IMR-90 (cell line): ENCODE measurements at regions not wholly inside any gene's neighbourhood (a gene's known extent, or its start where the extent isn't known, plus 50 kb on each side); places are given as distances from the start of the nearest gene placed in this dataset.

Experiments used
- ATAC-seq: fragments of 200-7000 bp; cut with Tn5 transposase; 2 replicates; pipeline ENCODE4 v1.9.1; 2020; ENCODE audit warnings: low read depth, mild to moderate bottlenecking, moderate library complexity
- BruUV-seq: library from RNA; stranded (reverse); fragments of 400-500 nt; replicated peaks from 2 replicates; lab custom pipeline; 2021; lab: Mats Ljungman, UMichigan
- CTCF ChIA-PET: fragments of 300-600 bp; formaldehyde crosslinking; extraction: SDS; loops from one replicate; lab custom pipeline; 2021; ENCODE audit warnings: antibody characterized with exemption; lab: Yijun Ruan, JAX
- POLR2A ChIA-PET: fragments of 300-600 bp; sonication (Branson Sonifier 250); formaldehyde crosslinking; loops from one replicate; lab custom pipeline; 2022; ENCODE audit warnings: antibody characterized with exemption; ENCODE audit not compliant: unreplicated experiment; lab: Charles Lee
- DNase-seq: peaks from one replicate; pipeline ENCODE4 v3.0.0; 2013
- H2AFZ ChIP-seq: replicated peaks from 2 replicates; pipeline ENCODE3; 2013; ENCODE audit warnings: low read length, mild to moderate bottlenecking; ENCODE audit not compliant: poor library complexity
- H2AK5ac ChIP-seq: 2 replicates; pipeline ENCODE4 v1.6.1; 2013; ENCODE audit warnings: low read depth, low read length, inconsistent platforms
- H2AK9ac ChIP-seq: replicated peaks from 2 replicates; pipeline ENCODE3; 2013; ENCODE audit warnings: mild to moderate bottlenecking, low read depth, low read length, moderate library complexity; ENCODE audit not compliant: poor library complexity
- H2BK120ac ChIP-seq: 2 replicates; pipeline ENCODE4 v1.6.1; 2013; ENCODE audit warnings: low read depth, low read length, inconsistent platforms
- H2BK15ac ChIP-seq: 3 replicates; pipeline ENCODE4 v1.6.1; 2013; ENCODE audit warnings: low read depth, low read length, inconsistent platforms
- H2BK20ac ChIP-seq: 2 replicates; pipeline ENCODE4 v1.6.1; 2013; ENCODE audit warnings: low read depth, mild to moderate bottlenecking, inconsistent platforms, low read length, moderate library complexity
- H2BK5ac ChIP-seq: 2 replicates; pipeline ENCODE4 v1.6.1; 2013; ENCODE audit warnings: mild to moderate bottlenecking, low read depth, low read length, inconsistent platforms; ENCODE audit not compliant: poor library complexity, severe bottlenecking
- H3K14ac ChIP-seq: replicated peaks from 2 replicates; pipeline ENCODE4 v1.6.1; 2013; ENCODE audit warnings: low read depth, low read length, inconsistent platforms
- H3K18ac ChIP-seq: 2 replicates; pipeline ENCODE4 v1.6.1; 2013; ENCODE audit warnings: low read depth, low read length, control low read depth
- H3K23ac ChIP-seq: 2 replicates; pipeline ENCODE4 v1.6.1; 2013; ENCODE audit warnings: low read depth, low read length, inconsistent platforms
- H3K27ac ChIP-seq: 2 replicates; pipeline ENCODE4 v1.5.1; 2013; ENCODE audit warnings: mild to moderate bottlenecking, control low read depth, low read length; ENCODE audit not compliant: insufficient read depth
- H3K27me3 ChIP-seq: 2 replicates; pipeline ENCODE4 v1.6.1; 2013; ENCODE audit warnings: low read length; ENCODE audit not compliant: control insufficient read depth, insufficient read depth
- H3K36me3 ChIP-seq: 2 replicates; pipeline ENCODE4 v1.6.1; 2013; ENCODE audit warnings: low read length, mixed read lengths; ENCODE audit not compliant: control insufficient read depth, insufficient read depth
- H3K4ac ChIP-seq: 2 replicates; pipeline ENCODE4 v1.6.1; 2013; ENCODE audit warnings: low read depth, low read length, inconsistent platforms
- H3K4me1 ChIP-seq: 2 replicates; pipeline ENCODE4 v1.6.1; 2013; ENCODE audit warnings: low read length, mixed read lengths; ENCODE audit not compliant: control insufficient read depth, insufficient read depth
- H3K4me2 ChIP-seq: 2 replicates; pipeline ENCODE4 v1.6.1; 2013; ENCODE audit warnings: low read depth, mild to moderate bottlenecking, control low read depth, low read length, moderate library complexity
- H3K4me3 ChIP-seq: 2 replicates; pipeline ENCODE4 v1.5.1; 2013; ENCODE audit warnings: low read depth, mild to moderate bottlenecking, control low read depth, low read length, moderate library complexity; ENCODE audit not compliant: insufficient read depth
- H3K56ac ChIP-seq: 2 replicates; pipeline ENCODE4 v1.6.1; 2013; ENCODE audit warnings: low read length, inconsistent platforms; ENCODE audit not compliant: insufficient read depth; ENCODE audit errors: extremely low read depth
- H3K79me1 ChIP-seq, 2 experiments: 2 replicates each; pipeline ENCODE4 v1.6.1; 2013; ENCODE audit warnings: low read length in 2 of 2, inconsistent platforms in 1 of 2, low read depth in 1 of 2
- H3K9ac ChIP-seq: 2 replicates; pipeline ENCODE4 v1.6.1; 2013; ENCODE audit warnings: low read depth, low read length, control low read depth
- H3K9me1 ChIP-seq: 2 replicates; pipeline ENCODE4 v1.6.1; 2013; ENCODE audit warnings: low read length, inconsistent platforms; ENCODE audit not compliant: insufficient read depth
- H3K9me3 ChIP-seq: 2 replicates; pipeline ENCODE4 v1.6.1; 2013; ENCODE audit warnings: low read length; ENCODE audit not compliant: control insufficient read depth, insufficient read depth
- H4K20me1 ChIP-seq: 2 replicates; pipeline ENCODE4 v1.6.1; 2013; ENCODE audit warnings: low read length, inconsistent platforms; ENCODE audit not compliant: insufficient read depth
- H4K5ac ChIP-seq: 2 replicates; pipeline ENCODE4 v1.6.1; 2013; ENCODE audit warnings: mild to moderate bottlenecking, low read depth, low read length, control low read depth
- H4K8ac ChIP-seq, 2 experiments: 2 replicates each; pipeline ENCODE4 v1.6.1; 2013; ENCODE audit warnings: low read depth in 2 of 2, low read length in 2 of 2, control low read depth in 1 of 2, inconsistent platforms in 1 of 2
- H4K91ac ChIP-seq: 2 replicates; pipeline ENCODE4 v1.6.1; 2013; ENCODE audit warnings: low read depth, low read length, inconsistent platforms; ENCODE audit not compliant: insufficient read depth
- BHLHE40 ChIP-seq: fragments of 150-350 bp; IDR thresholded peaks from 2 replicates; pipeline ENCODE4 v1.6.1; 2016; ENCODE audit warnings: mild to moderate bottlenecking, low read depth, low read length
- CEBPB ChIP-seq: IDR thresholded peaks from 2 replicates; pipeline ENCODE4 v1.6.1; 2012; ENCODE audit warnings: low read depth, low read length, improper control_type of control experiment
- CHD1 ChIP-seq: IDR thresholded peaks from 2 replicates; pipeline ENCODE4 v1.6.1; 2012; ENCODE audit warnings: low read depth, low read length, improper control_type of control experiment
- MAZ ChIP-seq: IDR thresholded peaks from 2 replicates; pipeline ENCODE4 v1.6.1; 2012; ENCODE audit warnings: low read depth, mild to moderate bottlenecking, low read length, improper control_type of control experiment, moderate library complexity, borderline replicate concordance
- MXI1 ChIP-seq: IDR thresholded peaks from 2 replicates; pipeline ENCODE4 v1.6.1; 2012; ENCODE audit warnings: low read depth, mild to moderate bottlenecking, low read length, moderate library complexity, borderline replicate concordance
- NFE2L2 ChIP-seq: fragments of 150-350 bp; IDR thresholded peaks from 2 replicates; pipeline ENCODE4 v1.6.1; 2016; ENCODE audit warnings: low read depth, mild to moderate bottlenecking, low read length
- POLR2A ChIP-seq: IDR thresholded peaks from 2 replicates; pipeline ENCODE4 v1.6.1; 2012; ENCODE audit warnings: mild to moderate bottlenecking, low read depth, low read length
- RAD21 ChIP-seq: IDR thresholded peaks from 2 replicates; pipeline ENCODE4 v1.6.1; 2012; ENCODE audit warnings: low read length, improper control_type of control experiment
- RCOR1 ChIP-seq: IDR thresholded peaks from 2 replicates; pipeline ENCODE4 v1.6.1; 2012; ENCODE audit warnings: mild to moderate bottlenecking, low read length, improper control_type of control experiment; ENCODE audit not compliant: insufficient replicate concordance
- RFX5 ChIP-seq: IDR thresholded peaks from 2 replicates; pipeline ENCODE4 v1.8.0; 2012; ENCODE audit warnings: low read depth, mild to moderate bottlenecking, low read length, moderate library complexity
- SMC3 ChIP-seq: fragments of 150-350 bp; IDR thresholded peaks from 2 replicates; pipeline ENCODE4 v1.6.1; 2016; ENCODE audit warnings: low read depth, mild to moderate bottlenecking, antibody characterized with exemption, low read length, moderate library complexity
- USF2 ChIP-seq: fragments of 150-350 bp; IDR thresholded peaks from 2 replicates; pipeline ENCODE4 v1.6.1; 2017; ENCODE audit warnings: mild to moderate bottlenecking, antibody characterized with exemption, low read length, low read depth
- WGBS, 2 experiments: methylation state at CpG; one replicate each; pipeline versions ENCODE4 v1.1.5 to v1.1.7; 2013; ENCODE audit warnings: missing lambda C conversion rate in 2 of 2; ENCODE audit not compliant: insufficient read length in 1 of 2; ENCODE audit errors: extremely low coverage in 2 of 2; 5-methylcytosine and 5-hydroxymethylcytosine counted together
- dilution Hi-C: fragments of 300-500 bp; cut with HindIII; formaldehyde crosslinking; loops from one replicate; pipeline ENCODE4 v1.14.3; 2018; ENCODE audit warnings: low sequenced_read_pairs; ENCODE audit not compliant: unreplicated experiment
- in situ Hi-C: fragments of 300-500 bp; cut with MboI; formaldehyde crosslinking; loops from 3 replicates; pipeline ENCODE4 v1.14.3; 2019; ENCODE audit warnings: low sequenced_read_pairs, inconsistent platforms, mixed read lengths
- intact Hi-C: fragments of 100-400 bp; cut with micrococcal nuclease; formaldehyde crosslinking; loops from 2 replicates; pipeline ENCODE4 v1.10.0; 2022

GRCh38 chr4:148893095-148893494 is 450.9 kb upstream of the NR3C2 start:
- CTCF ChIA-PET, result no interaction called here
- in situ Hi-C loops, result no loop called here

More at GRCh38 chr4:148893095-148893494, 450.9 kb upstream of the NR3C2 start:
- BruUV-seq, result no TSS peak
- H2BK15ac ChIP-seq, result no peak overlapping the region
- no peak overlapping the region for H3K56ac ChIP-seq
- H2BK20ac ChIP-seq, result no peak overlapping the region
- no peak overlapping the region for H4K8ac ChIP-seq
- H2BK5ac ChIP-seq, result no peak overlapping the region
- no peaks in the 10 kb centered on the region for H3K27me3 ChIP-seq
- ATAC-seq, result no peak
- H3K4me3 ChIP-seq, result no peak overlapping the region
- H3K18ac ChIP-seq, result no peak overlapping the region
- H2AK5ac ChIP-seq, result no peak overlapping the region
- H3K4ac ChIP-seq, result no peak overlapping the region
- POLR2A ChIA-PET, result no interaction called here
- no peak overlapping the region for H3K27ac ChIP-seq
- no peak overlapping the region for H3K9ac ChIP-seq
- WGBS, 2 experiments, result 33% methylated on average over 2 of the region's 3 CpGs; no CpG with 5 or more reads in 1 of the 2 experiments
- no peak overlapping the region for H4K91ac ChIP-seq
- no peak for TF ChIP-seq MAZ
- TF ChIP-seq SMC3, result no peak
- no peak for TF ChIP-seq RFX5
- TF ChIP-seq BHLHE40, result no peak
- no peak for TF ChIP-seq POLR2A
- no peak for TF ChIP-seq CHD1
- TF ChIP-seq USF2, result no peak
- TF ChIP-seq NFE2L2, result no peak
- no peak for TF ChIP-seq RCOR1
- no peak for TF ChIP-seq MXI1
- TF ChIP-seq CEBPB, result no peak
- no peak for TF ChIP-seq RAD21
- no peak overlapping the region for H4K5ac ChIP-seq
- no peaks in the 10 kb centered on the region for H3K36me3 ChIP-seq
- H3K4me1 ChIP-seq, result no peaks in the 10 kb centered on the region
- H3K14ac ChIP-seq, result no peak overlapping the region
- no peak overlapping the region for H3K23ac ChIP-seq
- no peaks in the 10 kb centered on the region for H4K20me1 ChIP-seq
- no peak overlapping the region for H2AK9ac ChIP-seq
- no peaks in the 10 kb centered on the region for H3K9me1 ChIP-seq
- no peak overlapping the region for H2AFZ ChIP-seq
- peaks cover 3% of the 10 kb centered on the region; the same call in 1 of the 2 replicates for H3K9me3 ChIP-seq
- no peaks in the 10 kb centered on the region for H3K79me1 ChIP-seq
- no peak overlapping the region for H3K4me2 ChIP-seq
- DNase-seq, result no peak
- H2BK120ac ChIP-seq, result no peak overlapping the region
- dilution Hi-C loops (no loop called here), intact Hi-C loops (no loop called here)
